ENCODE measurements at regions not wholly inside any gene's neighbourhood (a gene's known extent, or its start where the extent isn't known, plus 50 kb on each side); places are given as distances from the start of the nearest gene placed in this dataset.
A peak's percentile ranks its signal among the peaks of the same experiment; 100 is the strongest.

DNA sequence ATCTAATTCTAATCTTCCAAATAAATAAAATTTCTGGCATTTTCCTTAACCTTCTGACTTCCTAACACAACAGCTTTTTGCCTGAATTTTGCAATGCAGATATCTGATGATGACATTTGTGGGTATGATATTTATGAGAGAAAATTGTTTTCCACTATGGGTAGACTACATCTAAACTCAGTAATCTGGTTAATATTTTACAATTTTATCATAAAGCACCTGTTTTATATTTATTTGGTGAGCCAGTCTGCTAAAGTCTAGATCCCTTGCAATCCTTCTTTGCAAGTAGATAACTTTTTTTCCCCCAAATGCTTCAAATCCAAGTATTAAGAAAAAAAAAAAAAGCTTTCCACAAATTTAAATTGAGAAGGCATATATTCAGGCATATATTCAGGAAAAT lies 246.2 kb upstream of the DAB2 start:
- no peak overlapping the region for H3K23ac ChIP-seq (ENCODE audit: low read length)
- H3K56ac ChIP-seq (ENCODE audit: low read length): no peak overlapping the region
- no peak overlapping the region for H3K4ac ChIP-seq (ENCODE audit: low read depth, low read length)

DNA sequence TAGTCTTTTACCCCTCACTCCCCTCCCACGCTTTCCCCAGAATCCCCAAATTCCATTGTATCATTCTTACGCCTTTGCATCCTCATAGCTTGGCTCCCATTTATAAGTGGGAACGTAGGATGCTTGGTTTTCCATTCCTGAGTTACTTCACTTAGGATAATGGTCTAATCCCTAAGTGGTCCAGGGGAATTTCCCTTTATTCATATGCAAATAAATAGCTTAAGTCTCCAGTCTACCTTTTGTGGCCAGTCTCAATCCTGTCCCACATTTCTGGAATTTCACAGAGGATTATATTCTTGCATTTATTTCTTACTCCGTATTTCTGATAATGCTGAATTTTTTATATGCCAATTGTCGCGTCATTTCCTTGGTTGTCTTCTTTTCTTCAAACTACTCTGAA lies 245.6 kb upstream of the DAB2 start:
- no peaks in the 10 kb centered on the region for H3K27me3 ChIP-seq (ENCODE audit: insufficient read depth, low read length, poor library complexity)

More for the DNA sequence above, 246.2 kb upstream of the DAB2 start:
- Histone ChIP-seq H3K4me3 (ENCODE audit: low read length) (no peak overlapping the region), H3K4me2 (ENCODE audit: low read length) (no peak overlapping the region), H4K5ac (ENCODE audit: low read length) (no peak overlapping the region), H3K36me3 (ENCODE audit: control insufficient read depth, insufficient read depth, low read length) (no peaks in the 10 kb centered on the region), H2AK5ac (ENCODE audit: low read length) (no peak overlapping the region), H2BK15ac (replicated peaks; ENCODE audit: low read depth) (no peak overlapping the region), H3K18ac (ENCODE audit: low read length) (no peak overlapping the region), H4K8ac (ENCODE audit: low read depth, low read length) (no peak overlapping the region), H3K4me1 (ENCODE audit: control insufficient read depth, low read depth, low read length) (no peaks in the 10 kb centered on the region), H3K27me3 (ENCODE audit: insufficient read depth, low read length, poor library complexity) (no peaks in the 10 kb centered on the region), H2BK120ac (ENCODE audit: low read depth, low read length) (no peak overlapping the region), H2BK5ac (ENCODE audit: low read length) (no peak overlapping the region), H3K27ac (ENCODE audit: low read depth, low read length) (no peak overlapping the region), H3K79me1 (ENCODE audit: low read length) (no peaks in the 10 kb centered on the region), H3K9ac (ENCODE audit: low read length) (no peak overlapping the region), H3K79me2 (ENCODE audit: control insufficient read depth, insufficient read depth, low read length) (no peaks in the 10 kb centered on the region)
- no peak for DNase-seq

DNA sequence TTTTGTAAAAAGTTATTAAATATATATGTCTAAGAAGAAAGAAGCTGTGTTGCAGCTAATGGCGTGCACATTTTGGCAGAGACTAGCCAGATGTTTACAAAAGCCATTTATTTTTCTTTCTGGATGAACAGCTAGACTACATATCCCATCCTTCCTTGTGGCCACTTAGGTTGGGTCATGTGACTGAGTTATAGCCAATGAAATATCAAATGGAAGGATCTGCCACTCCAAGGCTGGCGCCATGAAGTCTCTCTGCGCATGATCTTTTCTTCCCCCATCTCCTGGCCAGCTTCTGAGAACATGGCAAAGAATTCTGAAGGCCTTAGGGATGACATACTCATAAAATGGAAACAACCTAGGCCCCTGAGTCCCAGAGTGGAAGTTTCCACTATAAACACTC lies 244.2 kb upstream of the DAB2 start:
- WGBS (ENCODE audit: extremely low coverage, insufficient coverage, low lambda C conversion rate): no CpG with 5 or more reads among the region's 3 CpGs
- H3K79me1 ChIP-seq (ENCODE audit: low read length): no peaks in the 10 kb centered on the region
- no peak overlapping the region for H3K27ac ChIP-seq (ENCODE audit: low read depth, low read length)

More for the DNA sequence above, 245.6 kb upstream of the DAB2 start:
- Histone ChIP-seq H2BK5ac (ENCODE audit: low read length) (no peak overlapping the region), H3K79me2 (ENCODE audit: control insufficient read depth, insufficient read depth, low read length) (no peaks in the 10 kb centered on the region), H3K23ac (ENCODE audit: low read length) (no peak overlapping the region), H4K8ac (ENCODE audit: low read depth, low read length) (no peak overlapping the region), H2BK15ac (replicated peaks; ENCODE audit: low read depth) (no peak overlapping the region), H2AK5ac (ENCODE audit: low read length) (no peak overlapping the region), H4K5ac (ENCODE audit: low read length) (no peak overlapping the region), H3K18ac (ENCODE audit: low read length) (no peak overlapping the region), H3K4ac (ENCODE audit: low read depth, low read length) (no peak overlapping the region), H3K4me1 (ENCODE audit: control insufficient read depth, low read depth, low read length) (no peaks in the 10 kb centered on the region), H3K27ac (ENCODE audit: low read depth, low read length) (no peak overlapping the region), H3K36me3 (ENCODE audit: control insufficient read depth, insufficient read depth, low read length) (no peaks in the 10 kb centered on the region), H3K56ac (ENCODE audit: low read length) (no peak overlapping the region), H3K4me2 (ENCODE audit: low read length) (no peak overlapping the region), H3K79me1 (ENCODE audit: low read length) (no peaks in the 10 kb centered on the region), H3K9ac (ENCODE audit: low read length) (no peak overlapping the region), H3K4me3 (ENCODE audit: low read length) (no peak overlapping the region), H2BK120ac (ENCODE audit: low read depth, low read length) (no peak overlapping the region)
- WGBS (ENCODE audit: extremely low coverage, insufficient coverage, low lambda C conversion rate): no CpG with 5 or more reads among the region's 6 CpGs
- no peak for DNase-seq

DNA sequence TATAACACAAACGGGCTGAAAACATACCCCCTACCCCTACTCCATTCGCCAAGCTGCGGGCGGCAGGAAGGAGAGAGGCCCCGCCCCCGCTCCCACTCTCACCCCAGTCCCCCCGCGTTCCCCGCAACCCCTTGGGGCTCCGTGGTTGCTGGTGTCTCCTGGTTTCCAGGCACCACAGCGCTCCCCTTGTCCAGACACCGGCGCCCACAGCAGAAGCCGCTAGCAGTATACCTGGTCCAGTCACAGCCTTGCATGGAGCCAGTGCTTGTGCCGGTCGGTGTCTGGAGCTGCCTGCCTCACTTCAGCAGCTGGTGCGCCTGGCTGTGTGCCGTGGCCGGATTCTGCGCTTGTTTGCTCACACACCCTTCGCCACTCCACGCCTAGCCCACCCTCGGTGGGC lies 240.5 kb upstream of the DAB2 start:
- no peak overlapping the region for H3K56ac ChIP-seq (ENCODE audit: low read length)
- no peak overlapping the region for H2AK5ac ChIP-seq (ENCODE audit: low read length)
- H3K9ac ChIP-seq (ENCODE audit: low read length): no peak overlapping the region
- H2BK5ac ChIP-seq (ENCODE audit: low read length): no peak overlapping the region
- no peak overlapping the region for H3K4me2 ChIP-seq (ENCODE audit: low read length)
- H3K27me3 ChIP-seq (ENCODE audit: insufficient read depth, low read length, poor library complexity): no peaks in the 10 kb centered on the region
- no peaks in the 10 kb centered on the region for H3K79me1 ChIP-seq (ENCODE audit: low read length)
- no peak overlapping the region for H3K4ac ChIP-seq (ENCODE audit: low read depth, low read length)
- H4K8ac ChIP-seq (ENCODE audit: low read depth, low read length): no peak overlapping the region
- no CpG with 5 or more reads among the region's 23 CpGs for WGBS (ENCODE audit: extremely low coverage, insufficient coverage, low lambda C conversion rate)
- H3K27ac ChIP-seq (ENCODE audit: low read depth, low read length): no peak overlapping the region
- no peak overlapping the region for H4K5ac ChIP-seq (ENCODE audit: low read length)
- no peaks in the 10 kb centered on the region for H3K79me2 ChIP-seq (ENCODE audit: control insufficient read depth, insufficient read depth, low read length)
- no peak for DNase-seq
- no peak overlapping the region for H3K4me3 ChIP-seq (ENCODE audit: low read length)
- H3K4me1 ChIP-seq (ENCODE audit: control insufficient read depth, low read depth, low read length): no peaks in the 10 kb centered on the region
- H3K36me3 ChIP-seq (ENCODE audit: control insufficient read depth, insufficient read depth, low read length): no peaks in the 10 kb centered on the region
- H2BK15ac ChIP-seq (replicated peaks; ENCODE audit: low read depth): no peak overlapping the region
- no peak overlapping the region for H3K23ac ChIP-seq (ENCODE audit: low read length)
- H3K18ac ChIP-seq (ENCODE audit: low read length): no peak overlapping the region
- no peak overlapping the region for H2BK120ac ChIP-seq (ENCODE audit: low read depth, low read length)

More for the DNA sequence above, 244.2 kb upstream of the DAB2 start:
- no peak overlapping the region for H2BK120ac ChIP-seq (ENCODE audit: low read depth, low read length)
- H3K4me1 ChIP-seq (ENCODE audit: control insufficient read depth, low read depth, low read length): no peaks in the 10 kb centered on the region
- no peaks in the 10 kb centered on the region for H3K36me3 ChIP-seq (ENCODE audit: control insufficient read depth, insufficient read depth, low read length)
- H4K8ac ChIP-seq (ENCODE audit: low read depth, low read length): no peak overlapping the region
- H4K5ac ChIP-seq (ENCODE audit: low read length): no peak overlapping the region
- no peak overlapping the region for H3K4ac ChIP-seq (ENCODE audit: low read depth, low read length)
- H2AK5ac ChIP-seq (ENCODE audit: low read length): no peak overlapping the region
- no peak overlapping the region for H2BK15ac ChIP-seq (replicated peaks; ENCODE audit: low read depth)
- no peaks in the 10 kb centered on the region for H3K79me2 ChIP-seq (ENCODE audit: control insufficient read depth, insufficient read depth, low read length)
- H3K23ac ChIP-seq (ENCODE audit: low read length): no peak overlapping the region
- no peak overlapping the region for H3K4me2 ChIP-seq (ENCODE audit: low read length)
- no peak overlapping the region for H3K4me3 ChIP-seq (ENCODE audit: low read length)
- H3K56ac ChIP-seq (ENCODE audit: low read length): no peak overlapping the region
- H3K27me3 ChIP-seq (ENCODE audit: insufficient read depth, low read length, poor library complexity): no peaks in the 10 kb centered on the region
- no peak for DNase-seq
- H2BK5ac ChIP-seq (ENCODE audit: low read length): no peak overlapping the region
- H3K18ac ChIP-seq (ENCODE audit: low read length): no peak overlapping the region
- no peak overlapping the region for H3K9ac ChIP-seq (ENCODE audit: low read length)

DNA sequence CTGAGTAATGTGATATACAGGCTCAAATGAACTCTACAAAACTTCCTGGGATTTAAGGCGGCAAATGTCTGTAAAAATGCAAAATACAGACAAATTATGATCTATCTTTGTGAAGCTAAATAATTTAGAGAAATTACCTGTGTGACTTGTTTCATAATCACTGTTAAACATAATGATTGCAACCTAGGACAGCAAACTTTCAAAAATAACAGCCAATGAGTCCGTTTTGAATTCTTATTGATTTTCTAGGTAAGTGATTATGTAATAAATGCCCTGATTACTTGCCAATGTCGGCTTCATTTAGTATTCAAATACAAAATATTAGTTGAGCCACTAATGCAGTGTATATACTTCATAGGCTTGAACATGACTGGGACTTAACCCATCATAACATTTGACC lies 238.2 kb upstream of the DAB2 start:
- Histone ChIP-seq H3K4ac (ENCODE audit: low read depth, low read length) (no peak overlapping the region), H3K4me2 (ENCODE audit: low read length) (no peak overlapping the region), H4K8ac (ENCODE audit: low read depth, low read length) (no peak overlapping the region), H3K56ac (ENCODE audit: low read length) (no peak overlapping the region), H2BK5ac (ENCODE audit: low read length) (no peak overlapping the region), H3K23ac (ENCODE audit: low read length) (no peak overlapping the region), H3K4me1 (ENCODE audit: control insufficient read depth, low read depth, low read length) (no peaks in the 10 kb centered on the region), H2BK120ac (ENCODE audit: low read depth, low read length) (no peak overlapping the region), H3K4me3 (ENCODE audit: low read length) (no peak overlapping the region), H2BK15ac (replicated peaks; ENCODE audit: low read depth) (no peak overlapping the region), H3K79me2 (ENCODE audit: control insufficient read depth, insufficient read depth, low read length) (no peaks in the 10 kb centered on the region), H3K27me3 (ENCODE audit: insufficient read depth, low read length, poor library complexity) (no peaks in the 10 kb centered on the region), H3K36me3 (ENCODE audit: control insufficient read depth, insufficient read depth, low read length) (no peaks in the 10 kb centered on the region), H4K5ac (ENCODE audit: low read length) (no peak overlapping the region), H3K79me1 (ENCODE audit: low read length) (no peaks in the 10 kb centered on the region), H3K9ac (ENCODE audit: low read length) (no peak overlapping the region), H2AK5ac (ENCODE audit: low read length) (no peak overlapping the region), H3K27ac (ENCODE audit: low read depth, low read length) (no peak overlapping the region), H3K18ac (ENCODE audit: low read length) (no peak overlapping the region)
- no CpG with 5 or more reads among the region's 3 CpGs for WGBS (ENCODE audit: extremely low coverage, insufficient coverage, low lambda C conversion rate)
- no peak for DNase-seq

DNA sequence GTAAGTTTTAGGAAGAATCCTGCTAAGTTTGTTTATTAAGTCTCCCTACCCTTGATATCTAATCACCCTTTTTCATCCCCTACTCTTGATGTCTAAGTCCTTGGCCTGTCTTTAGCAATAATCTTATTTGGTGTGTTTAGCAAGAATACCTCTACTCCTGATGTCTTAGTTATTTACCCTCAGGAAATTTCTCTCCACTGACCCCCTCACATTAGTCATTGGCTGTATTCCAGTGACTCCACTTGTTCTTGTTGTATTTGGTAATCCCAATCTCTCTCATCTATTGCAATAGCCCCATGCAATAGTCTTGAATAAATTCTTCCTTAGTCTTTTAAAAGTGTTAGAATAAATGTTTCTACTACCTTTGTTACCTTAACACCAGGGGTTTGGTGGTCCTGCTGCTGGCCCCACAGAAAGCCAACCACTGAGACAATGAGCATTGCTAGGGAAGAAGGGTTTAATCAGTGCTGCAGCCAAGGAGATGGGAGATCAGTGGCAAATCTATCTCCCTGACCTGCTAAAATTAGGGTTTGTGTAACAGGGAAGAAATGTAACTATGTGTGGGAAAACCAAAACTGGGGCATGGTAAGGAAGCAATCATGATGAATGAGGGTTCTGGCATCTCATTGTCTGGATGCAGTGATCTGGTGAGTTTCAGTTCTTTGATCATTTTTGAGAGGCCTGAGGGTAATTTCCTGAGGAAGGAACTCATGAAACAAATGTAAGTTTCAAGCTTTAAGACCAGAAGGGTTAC lies 236.4 kb upstream of the DAB2 start:
- Histone ChIP-seq H3K4me2 (ENCODE audit: low read length) (no peak overlapping the region), H2AK5ac (ENCODE audit: low read length) (no peak overlapping the region), H3K23ac (ENCODE audit: low read length) (no peak overlapping the region), H2BK120ac (ENCODE audit: low read depth, low read length) (no peak overlapping the region), H4K5ac (ENCODE audit: low read length) (no peak overlapping the region), H2BK5ac (ENCODE audit: low read length) (no peak overlapping the region), H3K27me3 (ENCODE audit: insufficient read depth, low read length, poor library complexity) (no peaks in the 10 kb centered on the region), H3K79me2 (ENCODE audit: control insufficient read depth, insufficient read depth, low read length) (no peaks in the 10 kb centered on the region), H3K4me3 (ENCODE audit: low read length) (no peak overlapping the region), H3K9ac (ENCODE audit: low read length) (no peak overlapping the region), H3K4ac (ENCODE audit: low read depth, low read length) (no peak overlapping the region), H3K36me3 (ENCODE audit: control insufficient read depth, insufficient read depth, low read length) (no peaks in the 10 kb centered on the region), H3K4me1 (ENCODE audit: control insufficient read depth, low read depth, low read length) (no peaks in the 10 kb centered on the region), H4K8ac (ENCODE audit: low read depth, low read length) (no peak overlapping the region), H3K79me1 (ENCODE audit: low read length) (no peaks in the 10 kb centered on the region), H2BK15ac (replicated peaks; ENCODE audit: low read depth) (no peak overlapping the region), H3K27ac (ENCODE audit: low read depth, low read length) (no peak overlapping the region), H3K56ac (ENCODE audit: low read length) (no peak overlapping the region), H3K18ac (ENCODE audit: low read length) (no peak overlapping the region)
- peak; percentile 54 for DNase-seq
